NCI-H1436 (cell line): ENCODE measurements at regions not wholly inside any gene's neighbourhood (a gene's known extent, or its start where the extent isn't known, plus 50 kb on each side); places are given as distances from the start of the nearest gene placed in this dataset.
A peak's percentile ranks its signal among the peaks of the same experiment; 100 is the strongest.

Experiments used
- DNase-seq: peaks from one replicate; lab custom pipeline; 2025; lab: John Stamatoyannopoulos, UW

DNA sequence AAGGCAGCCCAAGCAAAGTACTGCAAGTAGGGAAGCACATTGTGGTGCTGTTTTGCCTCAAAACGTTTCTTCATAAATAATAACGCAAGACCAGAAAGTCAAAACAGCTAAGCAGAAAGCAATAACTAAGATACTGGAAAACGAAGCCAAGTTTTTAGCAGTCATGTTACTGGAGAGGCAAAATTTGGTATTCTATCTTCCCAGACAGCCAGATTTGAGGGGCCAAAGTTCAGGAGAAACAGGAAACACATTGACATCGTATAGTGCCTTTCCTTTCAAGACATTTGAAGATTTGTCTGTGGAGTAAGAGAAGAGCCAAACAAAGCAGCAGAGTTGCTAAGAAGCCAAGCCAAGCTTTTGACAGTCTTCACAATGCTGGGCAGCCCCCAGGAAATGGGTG is 843.6 kb upstream of the NECTIN3 start:
- no peak for DNase-seq

DNA sequence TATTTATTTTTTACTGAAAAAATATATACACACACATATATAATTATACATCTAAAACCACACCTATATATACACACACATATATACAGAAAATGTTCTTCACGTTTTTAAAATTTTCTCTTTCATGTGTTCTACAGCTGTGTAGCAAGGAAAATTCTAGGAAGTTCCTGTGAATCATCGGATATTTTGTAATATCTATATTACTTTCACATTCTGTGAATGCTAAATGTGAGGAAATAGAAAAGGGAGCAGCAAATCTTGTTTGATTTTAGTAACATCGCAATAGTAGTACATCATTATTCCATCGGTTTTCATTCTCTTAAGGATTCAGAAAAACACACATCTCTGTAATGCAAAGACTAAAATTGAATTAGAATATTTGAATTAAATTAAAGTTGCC is 836.8 kb upstream of the NECTIN3 start:
- no peak for DNase-seq

DNA sequence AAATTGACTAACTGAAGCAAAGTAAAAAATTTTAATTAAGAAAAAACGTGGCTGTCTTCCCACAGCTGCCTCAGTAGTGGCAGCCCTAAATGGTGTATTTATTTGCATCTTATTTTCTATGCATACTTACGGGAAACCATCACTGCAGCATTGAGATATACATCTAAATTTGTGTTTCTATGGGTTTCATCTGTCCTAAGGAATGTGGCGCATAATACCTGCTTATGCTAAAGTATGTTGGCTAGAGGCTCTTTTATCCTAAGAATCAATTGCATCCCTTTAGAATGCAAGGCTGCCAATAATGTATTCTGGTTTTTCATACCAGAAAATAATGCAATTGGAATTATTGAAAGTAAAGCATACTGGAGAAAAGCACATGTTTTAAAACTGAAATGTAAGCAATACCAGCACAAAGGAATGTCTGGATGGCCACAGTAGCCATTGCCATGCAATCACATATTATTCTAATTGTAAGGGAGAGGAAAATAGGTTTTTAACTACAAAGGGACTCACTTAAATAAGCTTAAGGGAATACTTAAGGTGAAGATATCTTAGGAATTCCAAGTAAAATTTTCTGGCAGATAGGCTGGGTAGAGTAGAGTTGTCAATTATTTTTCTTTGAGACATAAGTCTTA is 834.5 kb upstream of the NECTIN3 start:
- no peak for DNase-seq

DNA sequence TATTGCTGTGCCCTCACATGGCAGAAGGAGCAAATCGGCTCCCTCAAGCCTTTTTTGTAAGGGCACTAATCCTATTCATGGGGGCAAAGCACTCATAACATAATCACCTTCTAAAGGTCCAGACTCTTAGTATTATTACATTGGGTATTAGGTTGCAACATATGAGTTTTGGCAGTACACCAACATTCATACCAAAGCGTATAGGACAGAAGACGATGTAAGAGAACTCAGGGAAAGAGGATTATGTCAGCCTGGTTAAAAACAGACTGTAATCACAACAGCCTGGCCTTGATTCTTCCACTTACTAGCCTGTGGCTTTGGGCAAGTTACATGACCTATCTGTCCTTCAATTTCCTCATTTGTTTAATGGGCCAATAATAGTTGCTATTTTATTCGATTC is 828.5 kb upstream of the NECTIN3 start:
- no peak for DNase-seq

DNA sequence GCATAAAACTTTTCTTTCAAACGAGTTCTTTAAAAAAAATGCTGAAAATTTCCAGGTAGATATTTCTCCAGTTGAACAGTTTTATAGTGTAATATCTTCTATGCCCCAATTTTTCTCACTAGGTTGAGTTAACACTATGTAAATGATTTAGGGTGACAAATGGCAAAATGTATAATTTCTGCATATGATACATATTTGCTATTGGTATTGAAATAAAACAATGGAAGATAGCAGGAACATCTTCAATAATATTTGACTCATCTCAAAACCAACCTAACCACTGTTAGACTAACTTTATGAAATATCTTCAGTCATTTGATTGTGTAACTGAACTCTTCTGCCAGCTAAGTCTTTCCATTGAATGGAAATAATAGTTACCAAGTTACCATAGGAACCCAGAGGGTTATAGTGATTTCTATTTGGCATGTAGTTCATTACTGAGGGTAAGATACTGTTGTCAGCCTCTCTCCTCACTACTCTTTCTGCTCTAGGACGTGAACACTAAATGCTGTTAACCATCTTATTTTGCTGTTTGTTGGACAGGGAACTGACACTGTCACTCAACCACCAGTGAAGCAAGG is 824.7 kb upstream of the NECTIN3 start:
- no peak for DNase-seq

DNA sequence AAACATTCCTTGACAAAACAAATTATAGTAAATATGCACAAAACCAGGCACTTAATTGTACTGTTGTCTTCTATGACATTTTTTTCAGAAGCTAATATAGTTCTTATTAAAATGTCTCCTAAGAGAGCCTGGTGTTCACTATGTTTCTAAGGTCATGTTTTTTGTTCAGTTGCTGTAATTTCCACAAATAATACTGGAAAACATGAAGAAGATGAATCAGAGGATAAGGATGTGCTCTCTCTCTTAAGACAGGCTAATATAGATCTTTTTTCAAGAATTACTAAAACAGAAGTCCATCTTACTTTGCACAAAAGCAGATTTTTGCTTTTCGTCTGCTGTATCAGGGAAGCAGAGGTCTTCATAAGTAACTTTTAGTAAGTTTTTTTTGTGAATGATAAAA is 823.0 kb upstream of the NECTIN3 start:
- no peak for DNase-seq

DNA sequence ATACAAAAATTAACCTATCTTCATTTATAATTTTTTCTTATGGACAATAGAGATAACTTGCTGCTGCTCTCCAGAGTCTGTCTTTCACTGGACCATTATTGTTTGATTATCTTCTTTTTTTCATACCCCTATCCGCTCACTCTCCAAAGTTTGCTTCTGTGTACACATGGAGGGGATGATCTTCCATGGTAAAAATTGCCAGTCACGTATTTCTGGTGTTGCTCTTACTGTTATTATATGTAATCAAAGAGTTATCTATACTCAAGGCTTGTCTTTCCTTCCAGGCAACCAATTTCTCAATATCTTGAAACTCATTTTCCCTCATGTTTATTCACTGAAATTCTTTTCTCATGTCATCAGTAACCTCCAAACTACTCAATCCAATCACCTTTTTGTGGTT is 817.8 kb upstream of the NECTIN3 start:
- no peak for DNase-seq

DNA sequence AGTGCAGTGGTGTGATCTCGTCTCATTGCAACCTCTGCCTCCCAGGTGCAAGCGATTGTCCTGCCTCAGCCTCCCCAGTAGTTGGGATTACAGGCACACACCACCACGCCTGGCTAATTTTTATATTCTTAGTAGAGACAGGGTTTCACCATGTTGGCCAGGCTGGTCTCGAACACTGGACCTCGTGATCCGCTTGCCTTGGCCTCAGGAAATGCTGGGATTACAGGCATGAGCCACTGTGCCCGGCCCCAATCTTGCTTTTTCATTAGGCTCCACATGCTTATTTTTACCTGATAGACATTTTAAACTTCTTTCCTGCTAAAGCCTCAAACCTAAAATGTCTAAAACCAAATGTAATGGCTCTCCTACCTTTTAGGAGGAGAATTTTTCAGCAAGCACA is 817.0 kb upstream of the NECTIN3 start:
- no peak for DNase-seq

DNA sequence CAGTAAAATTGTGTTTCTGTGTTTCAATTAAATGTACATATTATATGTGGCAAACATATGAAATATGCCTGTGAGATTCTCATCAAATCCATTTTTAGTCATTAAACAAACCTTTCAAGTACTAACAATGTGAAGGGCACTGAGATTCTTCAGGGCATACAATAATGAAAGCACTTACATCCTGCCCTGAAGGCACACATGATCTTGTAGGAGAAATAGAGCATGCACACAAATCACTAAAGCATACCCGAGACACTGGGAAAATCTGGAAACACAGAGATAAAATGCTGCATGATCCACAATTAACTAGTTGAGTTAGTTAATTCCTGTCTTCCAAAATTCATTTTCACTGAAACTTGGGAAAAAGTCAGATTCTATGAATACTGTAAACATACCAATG is 810.5 kb upstream of the NECTIN3 start:
- DNase-seq, result peak; percentile 25

DNA sequence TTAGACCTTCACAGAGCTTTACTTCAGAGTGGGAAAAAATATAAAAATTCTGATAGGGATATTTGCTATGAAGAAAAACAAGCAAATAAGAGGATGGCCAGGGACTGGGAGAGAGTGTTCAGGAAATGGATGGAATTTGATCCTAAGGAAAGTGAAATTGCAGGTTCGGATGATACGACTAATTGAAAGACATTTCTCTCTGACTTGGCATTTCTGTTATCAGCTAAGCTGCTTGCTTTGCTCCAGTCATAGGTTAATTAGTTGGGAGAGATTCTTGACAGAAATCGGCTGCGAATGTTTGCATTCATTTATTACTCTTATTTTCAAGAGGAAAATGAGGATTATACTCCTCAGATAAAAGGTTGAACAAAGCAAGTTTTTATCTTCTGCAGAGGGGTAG is 808.7 kb upstream of the NECTIN3 start:
- DNase-seq, result no peak

DNA sequence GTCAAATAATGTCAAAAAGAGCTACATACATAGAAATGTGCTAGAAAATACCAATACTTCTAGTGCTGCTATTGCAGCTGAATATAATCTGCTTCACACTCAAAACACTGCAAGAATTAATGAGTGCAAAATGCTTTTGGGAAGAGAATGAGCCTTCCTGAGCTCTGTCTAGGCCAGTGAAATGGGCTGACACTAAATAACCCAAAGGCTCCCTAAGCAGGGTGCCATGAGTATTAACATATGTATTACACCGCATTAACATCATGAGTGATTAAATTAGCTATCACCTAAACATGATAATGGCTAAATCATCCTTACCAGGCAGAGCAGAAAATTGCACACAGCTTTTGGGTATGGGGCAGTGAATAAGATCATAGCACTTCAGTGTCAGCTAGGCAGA is 806.3 kb upstream of the NECTIN3 start:
- no peak for DNase-seq

DNA sequence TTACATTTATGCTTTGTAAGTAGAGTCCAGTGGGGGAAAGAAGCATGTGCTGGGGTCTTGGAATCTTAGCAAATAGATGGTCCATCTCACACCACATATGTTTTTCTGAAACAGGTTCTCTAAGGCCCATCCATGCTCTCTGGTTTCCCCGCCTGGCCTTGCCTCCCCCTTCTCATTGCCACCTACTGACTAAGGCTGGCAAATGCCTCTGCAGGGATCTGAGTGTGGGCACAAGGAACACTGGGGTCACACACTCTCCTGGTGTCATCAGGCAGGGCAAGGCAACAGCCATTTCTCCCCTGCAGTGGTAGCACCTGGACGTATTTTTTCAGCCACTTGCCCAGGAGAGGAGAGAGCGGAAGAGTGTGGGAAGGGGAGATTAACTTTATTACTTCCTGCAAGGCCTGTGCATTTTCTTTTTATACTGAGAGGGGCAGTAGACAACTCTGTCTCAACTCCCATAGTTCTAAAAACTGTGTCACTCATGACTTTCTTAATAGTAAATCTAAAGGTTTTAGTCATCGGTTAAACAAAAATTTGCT is 804.2 kb upstream of the NECTIN3 start:
- no peak for DNase-seq

DNA sequence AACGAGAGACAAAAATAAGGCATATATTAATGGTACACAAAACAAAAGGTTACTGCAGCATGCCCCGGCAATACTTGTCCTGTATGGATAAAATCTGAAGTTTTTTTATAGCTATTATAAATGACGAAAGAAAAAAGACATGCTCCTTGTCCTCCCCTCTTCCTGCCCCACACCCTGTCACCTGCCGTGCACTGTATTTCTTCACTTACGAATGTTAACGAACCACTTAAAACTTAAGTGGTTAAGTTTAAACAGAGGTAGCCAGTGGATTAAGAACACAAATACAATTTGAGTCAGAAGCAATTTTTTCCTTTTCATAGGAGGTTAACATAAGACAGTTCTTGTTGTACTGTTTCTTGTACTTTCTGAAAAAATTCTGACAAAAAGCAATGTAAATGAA is 799.1 kb upstream of the NECTIN3 start:
- DNase-seq, result no peak

DNA sequence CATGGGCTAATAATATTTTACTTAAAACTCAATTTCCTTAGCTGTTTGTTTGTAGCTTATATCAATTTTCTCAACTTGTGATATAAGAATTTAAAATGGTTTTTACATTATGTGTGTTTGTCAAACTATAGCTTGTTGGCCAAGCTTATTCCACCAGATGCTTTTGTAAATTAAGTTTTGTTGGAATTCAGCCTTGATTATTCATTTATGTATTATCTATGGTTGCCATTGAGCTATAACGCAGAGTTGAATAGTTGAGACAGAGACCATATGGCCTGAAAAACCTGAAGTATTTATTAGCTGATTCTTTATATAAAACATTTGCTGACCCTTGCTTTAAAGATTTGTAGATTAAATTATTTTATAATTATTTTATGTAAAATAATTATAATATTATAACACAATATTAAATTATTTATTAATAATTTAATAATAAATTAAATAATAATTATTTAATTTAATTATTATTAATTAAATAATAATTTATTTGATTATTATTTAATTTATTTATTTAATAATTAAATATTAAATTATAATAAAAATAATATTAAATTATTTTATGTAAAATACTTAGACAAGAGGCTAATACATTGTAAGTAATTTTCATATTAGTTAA is 779.6 kb upstream of the NECTIN3 start:
- no peak for DNase-seq

DNA sequence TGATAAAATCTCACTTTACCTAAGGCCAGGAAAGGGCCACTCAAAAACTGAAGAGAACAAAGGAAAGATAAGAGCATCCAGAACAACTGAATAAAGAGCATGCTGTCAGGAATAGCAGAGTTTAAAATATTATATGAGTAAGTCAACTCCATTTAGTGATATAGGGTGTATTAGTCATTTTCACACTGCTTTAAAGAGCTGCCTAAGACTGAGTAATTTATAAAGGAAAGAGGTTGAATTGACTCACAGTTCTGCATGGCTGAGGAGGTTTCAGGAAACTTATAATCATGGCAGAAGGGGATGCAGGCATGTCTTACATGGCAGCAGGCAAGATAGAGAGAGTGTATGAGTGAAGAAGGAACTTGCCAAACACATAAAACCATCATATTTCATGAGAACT is 778.0 kb upstream of the NECTIN3 start:
- no peak for DNase-seq

DNA sequence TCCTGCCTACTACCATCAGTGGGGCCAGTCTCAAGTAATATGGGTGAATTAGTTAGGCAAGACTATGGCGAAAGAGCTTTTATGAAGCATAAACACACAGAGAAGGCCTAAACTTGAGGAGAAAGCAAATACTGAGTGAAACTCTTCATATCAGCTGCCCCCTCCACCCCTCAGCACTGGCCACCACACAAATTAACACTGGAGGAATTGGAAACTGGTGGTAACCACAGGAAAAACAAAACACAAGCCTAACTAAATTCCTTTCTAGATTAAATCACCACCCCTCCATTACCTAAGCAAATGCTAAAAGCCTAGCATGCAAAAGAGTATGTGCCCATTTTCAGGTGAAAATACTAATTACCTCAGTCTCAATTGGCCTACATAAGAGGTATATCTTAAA is 774.7 kb upstream of the NECTIN3 start:
- DNase-seq, result no peak

DNA sequence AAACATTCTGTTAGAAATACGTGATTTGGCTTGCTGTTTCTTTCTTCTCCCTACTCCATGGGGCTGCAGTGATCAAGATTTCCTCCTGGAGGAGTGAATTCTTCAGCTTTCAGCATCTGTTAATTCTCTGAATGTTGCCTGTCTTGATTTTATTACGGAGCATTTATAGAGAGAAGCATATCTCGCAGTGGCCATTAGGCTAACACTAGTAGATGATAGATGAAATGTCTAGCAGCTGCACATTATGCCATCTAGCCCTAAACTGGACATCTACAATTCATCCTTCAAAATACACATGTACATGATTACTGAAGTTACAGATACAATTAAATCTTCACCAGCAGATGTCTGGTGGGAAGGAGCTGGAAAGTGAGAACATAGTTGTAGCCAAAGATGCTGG is 769.8 kb upstream of the NECTIN3 start:
- no peak for DNase-seq

DNA sequence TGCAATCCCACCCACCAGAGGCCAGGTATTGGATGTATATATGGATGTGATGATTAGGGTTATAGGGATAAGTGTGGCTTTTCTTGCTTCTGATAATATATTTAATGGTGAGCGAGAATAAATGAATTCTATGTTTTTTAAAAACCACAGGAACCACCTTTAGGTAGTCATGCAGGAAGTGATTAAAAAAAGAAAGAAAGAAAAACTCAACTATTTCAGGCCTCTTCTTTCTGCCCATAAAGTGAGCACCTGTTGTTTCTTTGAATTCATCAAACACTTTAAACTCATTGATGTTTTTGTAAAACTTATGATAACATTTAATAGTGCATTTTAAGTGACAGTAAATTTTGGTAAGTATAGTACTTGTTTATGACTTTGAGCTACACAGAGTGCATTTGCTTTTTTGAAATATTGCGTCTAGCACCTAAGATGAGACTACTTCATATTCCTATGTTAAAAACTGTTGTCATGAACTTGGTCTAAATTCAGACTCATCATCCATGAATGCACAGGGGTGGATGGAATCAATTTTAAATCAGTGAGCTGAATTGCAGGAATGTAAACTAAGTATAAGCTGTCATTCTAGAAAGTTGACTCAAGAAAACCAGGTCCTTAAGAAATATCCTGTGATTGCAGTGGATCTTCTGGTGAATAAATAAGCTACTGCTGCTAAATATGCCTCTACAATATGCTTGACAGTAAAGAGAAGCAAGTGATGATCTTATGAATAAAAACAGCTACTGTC is 764.4 kb upstream of the NECTIN3 start:
- no peak for DNase-seq

DNA sequence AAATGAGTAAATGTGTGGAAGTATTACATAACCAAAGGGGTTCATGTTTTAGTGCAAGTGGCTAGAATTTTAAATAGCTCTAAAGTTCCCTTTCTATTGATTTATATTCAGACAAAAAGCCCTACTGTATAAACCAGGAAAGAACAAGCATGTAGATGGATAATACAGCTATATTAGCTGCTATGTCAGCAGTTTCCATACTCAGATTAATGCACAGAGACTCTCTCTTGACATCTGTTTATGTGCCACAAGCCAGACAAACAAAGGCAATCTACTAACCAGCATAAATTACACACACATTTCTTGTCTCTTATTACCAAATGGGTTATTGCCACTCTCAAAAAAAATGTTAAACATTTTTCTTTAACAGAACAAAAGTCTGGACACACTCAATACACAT is 760.1 kb upstream of the NECTIN3 start:
- DNase-seq, result no peak

DNA sequence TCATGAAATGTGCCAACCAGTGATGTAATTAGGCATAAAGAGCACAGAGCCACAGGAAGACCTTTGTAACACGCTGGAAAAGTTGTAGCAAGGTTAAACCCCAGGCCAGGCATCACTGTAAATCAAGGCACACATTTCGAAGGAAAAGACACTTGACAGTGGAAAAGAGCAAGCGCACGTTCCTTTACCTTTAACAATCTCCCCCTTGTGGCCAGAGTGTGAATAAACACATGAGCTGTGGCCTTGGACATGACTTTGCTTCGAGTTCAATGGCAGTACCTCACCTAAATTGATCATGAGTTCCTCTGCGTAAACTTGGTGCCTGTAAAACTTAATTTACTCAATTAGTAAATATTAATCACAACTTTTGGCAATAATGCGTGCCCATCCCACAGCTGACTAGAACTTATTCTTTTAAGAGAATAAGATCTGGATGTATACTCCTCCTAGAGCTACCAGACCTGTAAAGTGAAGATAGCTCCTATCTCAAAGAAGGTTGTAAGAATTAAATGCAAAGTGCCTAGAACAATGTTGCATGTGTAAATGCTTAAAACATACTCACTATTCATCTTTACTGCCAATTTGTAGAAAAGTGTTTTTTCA is 757.0 kb upstream of the NECTIN3 start:
- DNase-seq, result peak; percentile 81

DNA sequence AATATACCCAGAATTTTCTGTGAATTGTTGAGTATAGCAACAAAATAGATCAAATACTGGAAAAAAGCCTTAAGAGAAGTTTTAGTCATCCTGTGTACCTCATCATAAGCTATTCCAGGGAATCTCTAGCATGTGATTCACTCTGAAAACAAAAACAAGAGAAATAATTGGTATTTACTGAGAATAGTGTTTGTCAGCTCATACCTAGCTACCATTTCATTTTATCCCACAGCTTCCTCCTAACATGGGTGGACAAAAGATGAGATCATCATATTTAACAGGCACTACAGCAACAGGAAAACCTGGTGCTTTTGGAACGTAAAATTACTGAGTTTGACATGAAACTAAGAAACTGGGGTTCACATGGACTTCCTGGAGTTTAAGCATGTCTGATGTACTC is 753.5 kb upstream of the NECTIN3 start:
- no peak for DNase-seq

DNA sequence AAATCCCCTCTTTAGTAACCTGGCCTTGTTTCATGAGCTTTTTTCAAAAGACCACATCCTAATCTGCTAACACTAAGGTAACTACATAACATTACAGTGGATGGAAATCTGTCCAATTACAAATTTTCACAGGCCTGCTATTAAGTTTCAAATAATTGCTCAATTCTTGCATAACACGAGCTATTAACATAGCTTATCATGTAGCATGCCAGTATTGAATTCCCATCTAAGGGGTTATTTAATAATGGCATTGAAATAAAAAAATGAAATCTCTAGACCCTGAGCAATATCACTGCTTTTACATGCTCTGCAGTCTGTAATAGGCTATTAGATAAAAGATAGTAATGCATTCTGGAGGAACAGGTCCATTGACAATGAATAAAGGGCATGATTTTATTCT is 748.3 kb upstream of the NECTIN3 start:
- no peak for DNase-seq
